HG03025 (cell line): ENCODE measurements at regions not wholly inside any gene's neighbourhood (a gene's known extent, or its start where the extent isn't known, plus 50 kb on each side); places are given as distances from the start of the nearest gene placed in this dataset.
"Not testable (repeated sequence)": the region's sequence is repeated elsewhere in the genome, so short reads cannot be mapped to it uniquely, and the experiment has no call there.

Experiments used
- ATAC-seq: cut with Tn5 transposase; IDR thresholded peaks from one replicate; pipeline ENCODE4 v1.9.1; 2021; ENCODE audit warnings: mild to moderate bottlenecking, moderate library complexity; ENCODE audit not compliant: unreplicated experiment, low FRiP score

DNA sequence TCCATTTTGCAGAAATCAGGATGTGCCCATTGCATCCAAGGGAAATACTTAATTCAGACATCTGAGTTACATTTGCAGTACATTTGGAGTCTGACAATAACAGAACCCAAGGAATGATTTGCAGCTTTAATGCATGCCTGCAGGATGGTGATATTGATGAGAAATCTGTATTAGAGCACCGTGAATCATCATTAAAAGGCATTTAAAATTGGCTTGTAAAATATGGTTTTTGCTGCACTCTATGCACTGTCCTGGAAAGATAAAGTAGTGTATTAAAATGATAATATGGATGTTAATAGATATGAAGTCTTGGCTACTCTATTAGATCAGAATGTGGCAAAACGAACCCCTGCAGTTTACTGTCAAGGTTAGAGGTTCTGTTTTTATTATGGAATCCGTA, 556.9 kb downstream of the MAT2B start:
- ATAC-seq, result no peak

DNA sequence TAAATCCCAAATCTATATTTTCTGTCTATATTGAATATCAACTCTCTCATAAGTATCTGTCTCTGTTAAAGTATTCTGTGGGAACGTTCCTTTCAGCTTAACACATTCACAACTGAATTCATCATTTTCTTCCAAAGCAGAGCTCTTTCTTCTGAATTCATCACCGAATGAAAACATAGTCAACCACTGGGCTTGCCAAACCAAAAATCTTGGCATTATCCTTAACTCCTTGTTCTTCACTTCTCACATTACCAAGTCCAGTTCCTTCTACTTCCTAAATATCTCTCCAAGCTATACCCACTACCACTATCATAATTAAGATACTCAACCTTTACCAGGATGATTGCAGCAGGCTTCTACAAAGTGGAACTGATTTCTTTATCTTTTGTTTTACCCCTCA, 559.8 kb downstream of the MAT2B start:
- ATAC-seq, result no peak

DNA sequence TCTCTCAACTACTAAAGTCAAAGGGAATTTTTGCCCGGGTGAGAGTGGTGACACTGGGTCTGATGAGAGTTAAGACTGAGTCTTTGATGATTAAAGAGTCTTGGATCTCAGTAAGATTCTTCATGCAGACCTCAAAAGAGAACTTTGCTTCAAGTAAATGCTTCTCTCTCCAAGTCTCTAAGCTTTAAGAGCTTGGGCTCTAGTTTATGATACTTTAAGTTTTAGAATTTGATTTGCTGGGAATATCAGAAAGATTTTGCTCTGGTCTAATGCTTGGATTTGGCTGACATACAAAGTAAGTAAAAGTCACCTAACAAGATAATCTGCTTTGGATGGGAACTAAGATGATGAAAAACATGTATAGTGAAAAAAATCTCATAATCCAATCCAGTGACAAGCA, 566.3 kb downstream of the MAT2B start:
- no peak for ATAC-seq

- no peak for ATAC-seq
Measured at GRCh38 chr5:164073081-164073480, 567.7 kb downstream of the MAT2B start.

GRCh38 chr5:164076556-164076955, 571.1 kb downstream of the MAT2B start:
- no peak for ATAC-seq

DNA sequence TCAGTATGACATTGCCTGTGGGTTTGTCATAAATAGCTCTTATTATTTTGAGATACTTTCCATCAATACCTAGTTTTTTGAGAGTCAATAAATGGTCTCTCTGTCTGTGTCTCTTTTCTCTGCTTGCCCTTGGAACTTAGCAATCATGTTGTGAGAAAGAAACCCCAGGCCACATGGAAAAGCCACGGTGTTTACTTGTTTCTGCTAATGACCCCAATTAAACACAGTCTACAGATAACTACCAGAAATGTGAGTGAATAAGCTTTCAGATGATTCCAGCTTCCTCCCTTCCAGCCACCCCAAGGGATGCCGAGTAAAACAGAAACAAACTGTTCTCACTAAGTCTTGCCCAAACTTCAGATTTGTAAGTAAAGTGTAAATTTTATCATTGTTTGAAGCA, 584.9 kb downstream of the MAT2B start:
- no peak for ATAC-seq

DNA sequence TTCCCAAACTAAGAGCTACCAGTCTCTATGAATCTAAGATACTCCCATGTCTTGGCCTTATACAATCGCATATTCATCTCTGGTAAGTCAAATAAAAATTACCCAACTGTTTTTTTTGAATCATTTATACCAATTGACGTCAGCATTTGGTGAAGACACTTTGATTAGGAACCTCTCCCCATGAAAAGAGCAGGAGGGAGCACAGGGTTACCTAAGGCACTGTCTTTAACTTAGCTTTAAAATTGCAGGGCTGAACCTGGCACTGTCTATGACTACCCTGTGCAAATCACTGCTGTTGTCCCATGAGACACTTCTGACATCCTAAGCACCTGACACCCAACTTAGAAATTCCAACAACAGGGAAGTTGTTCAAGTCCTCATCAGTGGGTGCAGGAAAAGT, 586.4 kb downstream of the MAT2B start:
- no peak for ATAC-seq

DNA sequence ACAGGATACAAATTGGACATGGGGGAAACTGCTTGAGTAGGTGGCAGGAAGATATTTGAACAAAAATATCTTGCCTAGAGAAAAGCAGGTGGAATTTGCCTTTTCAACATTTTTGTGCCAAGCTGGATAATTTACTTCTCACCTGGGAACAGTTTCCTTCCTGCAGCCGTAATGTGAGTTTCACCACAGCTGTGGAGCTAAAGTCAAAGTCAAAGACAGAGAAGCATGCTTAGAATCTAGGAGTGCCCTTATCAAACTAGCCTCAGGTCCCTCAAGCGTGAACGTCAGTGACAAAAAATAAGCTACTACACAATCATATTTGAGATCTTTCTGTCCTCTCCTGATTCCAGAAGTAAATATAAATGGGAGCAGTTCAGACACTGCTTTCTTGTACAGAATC, 588.9 kb downstream of the MAT2B start:
- ATAC-seq, result no peak

DNA sequence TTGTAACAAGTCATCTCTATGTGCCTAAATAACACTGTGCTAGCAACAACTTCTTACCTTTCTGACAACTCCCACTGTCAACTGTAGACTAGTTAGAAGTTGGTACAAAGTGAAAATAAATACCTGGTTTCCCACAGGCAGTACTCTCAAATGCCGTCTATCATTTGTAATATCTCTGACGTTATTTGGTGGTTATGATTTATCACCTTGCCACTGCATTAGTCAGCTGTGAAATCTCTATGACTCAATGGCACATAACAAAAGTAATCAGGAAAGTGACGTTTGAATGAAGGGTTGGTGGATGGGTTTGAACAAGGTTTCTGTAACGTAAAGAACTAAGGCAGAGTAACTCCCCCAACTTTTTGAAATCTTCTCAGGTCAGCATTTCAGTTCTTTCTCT, 592.3 kb downstream of the MAT2B start:
- no peak for ATAC-seq

GRCh38 chr5:164098531-164098930, 593.1 kb downstream of the MAT2B start:
- ATAC-seq, result no peak

DNA sequence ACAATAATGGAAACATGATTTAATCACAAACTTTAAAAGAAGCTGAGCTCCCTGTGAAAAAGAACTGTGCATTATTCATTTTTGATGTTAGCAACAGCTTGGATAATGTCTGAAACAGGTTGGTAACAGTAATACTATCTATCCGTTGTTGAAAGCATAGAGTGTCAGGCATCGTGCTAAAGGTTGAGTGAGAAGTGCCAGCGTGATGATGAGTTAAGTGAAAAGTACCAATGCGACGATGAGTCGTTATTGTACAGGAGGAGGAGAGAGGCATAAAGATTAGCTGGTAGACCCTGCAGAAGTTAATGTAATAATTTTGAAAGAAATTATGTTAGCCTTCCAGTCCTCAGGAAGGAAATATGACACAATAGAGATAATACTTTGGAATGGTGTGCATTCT, 593.6 kb downstream of the MAT2B start:
- no peak for ATAC-seq

DNA sequence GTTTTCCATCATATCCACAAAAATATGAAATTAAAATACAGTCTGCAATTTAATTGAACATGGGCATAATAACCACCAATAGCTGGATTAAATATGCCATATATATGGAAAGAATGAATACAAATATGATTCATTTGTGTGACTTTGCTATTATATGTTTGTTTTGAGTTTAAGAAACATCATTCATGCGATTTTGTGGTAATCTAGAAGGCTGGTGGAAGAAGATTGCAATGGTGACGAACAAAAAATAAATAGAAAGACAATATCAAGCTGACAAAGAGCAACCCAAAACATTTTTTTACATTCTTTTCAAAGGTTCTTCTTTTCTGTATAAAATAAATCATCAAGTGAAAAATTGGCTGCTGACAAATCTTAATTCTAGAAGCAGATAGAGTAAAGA, 610.0 kb downstream of the MAT2B start:
- ATAC-seq, result no peak

- peak; percentile 79 for ATAC-seq
Measured at GRCh38 chr5:164119806-164120447, 614.5 kb downstream of the MAT2B start.

DNA sequence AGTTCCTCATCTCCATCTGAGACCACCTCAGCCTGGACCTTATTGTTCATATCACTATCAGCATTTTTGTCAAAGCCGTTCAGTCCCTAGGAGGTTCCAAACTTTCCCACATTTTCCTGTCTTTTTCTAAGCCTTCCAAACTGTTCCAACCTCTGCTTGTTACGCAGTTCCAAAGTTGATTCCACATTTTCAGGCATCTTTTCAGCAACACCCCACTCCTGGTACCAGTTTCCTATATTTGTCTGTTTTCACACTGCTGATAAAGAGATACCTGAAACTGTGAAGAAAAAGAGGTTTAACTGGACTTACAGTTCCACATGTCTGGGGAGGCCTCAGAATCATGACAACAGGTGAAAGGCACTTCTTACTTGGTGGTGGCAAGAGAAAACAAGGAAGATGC, 622.1 kb downstream of the MAT2B start:
- no peak for ATAC-seq

DNA sequence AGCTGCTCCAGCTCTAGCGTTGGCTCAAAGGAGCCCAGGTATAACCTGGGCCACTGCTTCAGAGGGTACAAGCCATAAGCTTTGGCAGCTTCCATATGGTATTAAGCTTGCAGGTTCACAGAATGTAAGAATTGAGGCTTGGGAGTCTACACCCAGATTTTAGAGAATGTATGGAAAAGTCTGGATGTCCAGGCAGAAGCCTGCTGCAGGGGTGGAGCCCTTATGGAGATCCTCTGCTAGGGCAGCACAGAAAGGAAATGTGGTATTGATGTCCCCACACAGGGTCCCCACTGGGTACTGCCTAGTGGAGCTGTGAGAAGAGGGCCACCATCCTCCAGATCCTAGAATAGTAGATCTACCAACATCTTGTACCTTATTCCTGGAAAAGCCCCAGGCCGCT, 626.9 kb downstream of the MAT2B start:
- no peak for ATAC-seq

- ATAC-seq, result no peak
Measured at GRCh38 chr5:164137095-164137494, 631.7 kb downstream of the MAT2B start.

GRCh38 chr5:164139423-164139822, 634.0 kb downstream of the MAT2B start:
- ATAC-seq, result no peak

- no peak for ATAC-seq
Measured at GRCh38 chr5:164145458-164145857, 640.0 kb downstream of the MAT2B start.

- ATAC-seq, result no peak
Measured at GRCh38 chr5:164146223-164146622, 640.8 kb downstream of the MAT2B start.

DNA sequence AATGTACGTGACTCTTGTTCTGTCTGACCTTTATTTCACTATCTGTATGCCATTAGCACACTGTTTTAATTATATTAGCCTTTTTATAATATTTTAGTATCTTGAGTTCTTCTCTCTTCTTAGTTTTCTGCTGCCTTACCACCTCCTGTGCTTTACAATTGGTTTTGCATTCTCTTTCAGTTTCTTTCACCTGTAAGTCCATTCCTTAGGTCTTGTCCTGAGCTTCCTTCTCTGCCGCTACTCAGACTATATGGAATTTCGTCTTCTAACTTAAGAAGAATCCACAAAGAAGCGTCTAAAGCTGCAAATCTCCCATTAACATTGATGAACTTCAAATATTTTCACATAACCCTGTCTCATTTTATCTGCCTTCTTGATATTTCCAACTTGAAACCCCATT, 642.9 kb downstream of the MAT2B start:
- ATAC-seq, result no peak

DNA sequence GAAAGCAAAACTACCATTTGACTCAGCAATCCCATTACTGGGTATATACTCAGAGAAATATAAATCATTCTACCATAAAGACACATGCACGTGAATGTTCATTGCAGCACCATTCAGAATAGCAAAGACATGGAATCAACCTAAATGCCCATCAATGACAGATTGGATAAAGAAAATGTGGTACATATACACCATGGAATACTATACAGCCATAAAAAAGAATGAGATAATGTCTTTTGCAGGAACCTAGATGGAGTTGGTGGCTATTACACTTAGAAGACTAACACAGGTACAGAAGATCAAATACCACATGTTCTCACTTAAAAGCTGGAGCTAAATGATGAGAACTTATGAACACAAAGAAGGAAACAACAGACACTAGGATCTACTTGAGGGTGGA, 647.1 kb downstream of the MAT2B start:
- not testable (repeated sequence) for ATAC-seq

DNA sequence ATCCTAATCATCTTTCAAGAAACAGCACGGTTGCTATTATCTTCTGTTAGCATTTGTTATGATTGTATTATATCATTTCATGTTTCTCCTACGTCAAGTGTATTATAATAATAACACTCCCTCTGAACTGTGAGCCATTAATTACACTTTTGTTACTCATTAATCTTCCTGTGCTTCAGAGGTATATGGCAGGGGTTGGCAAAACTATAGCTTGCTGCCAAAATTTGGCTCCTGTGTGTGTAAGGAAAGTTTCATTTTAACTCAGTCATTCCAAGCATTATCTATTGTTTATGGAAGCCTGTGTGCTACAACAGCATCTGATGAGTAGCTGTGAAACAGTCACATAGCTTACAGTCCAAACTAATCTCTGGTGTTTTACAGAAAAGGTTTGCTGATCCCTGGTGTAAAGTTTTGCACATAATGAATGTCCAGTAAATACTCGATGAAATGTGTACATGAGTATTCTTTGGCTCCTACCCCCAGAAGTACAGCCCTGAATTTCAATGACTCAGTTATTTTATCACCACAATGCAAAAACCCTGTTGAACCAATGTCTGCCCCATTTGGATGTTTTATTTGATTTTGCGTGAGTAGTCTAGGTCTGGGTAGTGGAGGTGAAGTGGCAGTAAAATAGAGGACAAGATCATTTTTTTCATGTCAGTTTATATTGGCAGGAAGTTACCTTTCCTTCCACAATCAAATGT, 648.2 kb downstream of the MAT2B start:
- ATAC-seq, result no peak
